ENCODE measurements at regions not wholly inside any gene's neighbourhood (a gene's known extent, or its start where the extent isn't known, plus 50 kb on each side); places are given as distances from the start of the nearest gene placed in this dataset.

- Histone ChIP-seq H4K20me1 (ENCODE audit: insufficient read depth, low read length, poor library complexity, severe bottlenecking) (no peaks in the 10 kb centered on the region), H3K9ac (ENCODE audit: low read depth, low read length, poor library complexity, severe bottlenecking) (no peak overlapping the region)
Observed at GRCh38 chr9:27712806-27713205, 139.5 kb upstream of the C9orf72 start.

GRCh38 chr9:27714388-27714787 lies 141.1 kb upstream of the C9orf72 start:
- no peak overlapping the region for H2AFZ ChIP-seq (ENCODE audit: low read length)
- H3K4me3 ChIP-seq (ENCODE audit: low read length, poor library complexity, severe bottlenecking): no peak overlapping the region
- no peak overlapping the region for H3K9ac ChIP-seq (ENCODE audit: low read depth, low read length, poor library complexity, severe bottlenecking)

More at GRCh38 chr9:27712806-27713205, 139.5 kb upstream of the C9orf72 start:
- Histone ChIP-seq H3K36me3 (ENCODE audit: insufficient read depth, low read length) (no peaks in the 10 kb centered on the region), H3K27me3 (ENCODE audit: insufficient read depth, low read length, poor library complexity, severe bottlenecking) (no peaks in the 10 kb centered on the region), H3K4me3 (ENCODE audit: low read length, poor library complexity, severe bottlenecking) (no peak overlapping the region), H3K9me3 (ENCODE audit: insufficient read depth, low read depth, low read length) (no peaks in the 10 kb centered on the region), H3K9me2 (replicated peaks; ENCODE audit: low read depth, low read length) (no peaks in the 10 kb centered on the region), H3K79me2 (ENCODE audit: insufficient read depth, low read length) (no peaks in the 10 kb centered on the region), H3K4me2 (ENCODE audit: low read depth, low read length, poor library complexity, severe bottlenecking) (no peak overlapping the region), H3K4me1 (ENCODE audit: insufficient read depth, low read length, poor library complexity, severe bottlenecking) (no peaks in the 10 kb centered on the region), H2AFZ (ENCODE audit: low read length) (no peak overlapping the region), H3F3A (ENCODE audit: low read depth) (no peaks in the 10 kb centered on the region)
- TF ChIP-seq EZH2phosphoT487 (IDR thresholded peaks at IDR 0.05; ENCODE audit: borderline replicate concordance): no peak
- no peak for TF ChIP-seq CTCF (conservative IDR thresholded peaks at IDR 0.05; ENCODE audit: low read length)

GRCh38 chr9:27715651-27716050 lies 142.4 kb upstream of the C9orf72 start:
- no peaks in the 10 kb centered on the region for H3K27me3 ChIP-seq (ENCODE audit: insufficient read depth, low read length, poor library complexity, severe bottlenecking)
- no peaks in the 10 kb centered on the region for H3K4me1 ChIP-seq (ENCODE audit: insufficient read depth, low read length, poor library complexity, severe bottlenecking)
- H3K36me3 ChIP-seq (ENCODE audit: insufficient read depth, low read length): no peaks in the 10 kb centered on the region
- no peaks in the 10 kb centered on the region for H4K20me1 ChIP-seq (ENCODE audit: insufficient read depth, low read length, poor library complexity, severe bottlenecking)
- no peaks in the 10 kb centered on the region for H3K9me2 ChIP-seq (replicated peaks; ENCODE audit: low read depth, low read length)
- H3F3A ChIP-seq (ENCODE audit: low read depth): no peaks in the 10 kb centered on the region
- no peaks in the 10 kb centered on the region for H3K9me3 ChIP-seq (ENCODE audit: insufficient read depth, low read depth, low read length)
- TF ChIP-seq EZH2phosphoT487 (IDR thresholded peaks at IDR 0.05; ENCODE audit: borderline replicate concordance): no peak
- TF ChIP-seq CTCF (conservative IDR thresholded peaks at IDR 0.05; ENCODE audit: low read length): no peak
- no peaks in the 10 kb centered on the region for H3K79me2 ChIP-seq (ENCODE audit: insufficient read depth, low read length)
- H3K4me2 ChIP-seq (ENCODE audit: low read depth, low read length, poor library complexity, severe bottlenecking): no peak overlapping the region
- H2AFZ ChIP-seq (ENCODE audit: low read length): no peak overlapping the region
- H3K4me3 ChIP-seq (ENCODE audit: low read length, poor library complexity, severe bottlenecking): no peak overlapping the region
- H3K9ac ChIP-seq (ENCODE audit: low read depth, low read length, poor library complexity, severe bottlenecking): no peak overlapping the region

More at GRCh38 chr9:27714388-27714787, 141.1 kb upstream of the C9orf72 start:
- no peak overlapping the region for H3K4me2 ChIP-seq (ENCODE audit: low read depth, low read length, poor library complexity, severe bottlenecking)
- H3K9me3 ChIP-seq (ENCODE audit: insufficient read depth, low read depth, low read length): no peaks in the 10 kb centered on the region
- no peaks in the 10 kb centered on the region for H3K9me2 ChIP-seq (replicated peaks; ENCODE audit: low read depth, low read length)
- H3F3A ChIP-seq (ENCODE audit: low read depth): no peaks in the 10 kb centered on the region
- no peaks in the 10 kb centered on the region for H4K20me1 ChIP-seq (ENCODE audit: insufficient read depth, low read length, poor library complexity, severe bottlenecking)
- no peaks in the 10 kb centered on the region for H3K4me1 ChIP-seq (ENCODE audit: insufficient read depth, low read length, poor library complexity, severe bottlenecking)
- TF ChIP-seq CTCF (conservative IDR thresholded peaks at IDR 0.05; ENCODE audit: low read length): no peak
- TF ChIP-seq EZH2phosphoT487 (IDR thresholded peaks at IDR 0.05; ENCODE audit: borderline replicate concordance): no peak
- no peaks in the 10 kb centered on the region for H3K79me2 ChIP-seq (ENCODE audit: insufficient read depth, low read length)
- H3K27me3 ChIP-seq (ENCODE audit: insufficient read depth, low read length, poor library complexity, severe bottlenecking): no peaks in the 10 kb centered on the region
- no peaks in the 10 kb centered on the region for H3K36me3 ChIP-seq (ENCODE audit: insufficient read depth, low read length)

All from Loucy (cell line).